ENCODE measurements at regions not wholly inside any gene's neighbourhood (a gene's known extent, or its start where the extent isn't known, plus 50 kb on each side); places are given as distances from the start of the nearest gene placed in this dataset.

DNA sequence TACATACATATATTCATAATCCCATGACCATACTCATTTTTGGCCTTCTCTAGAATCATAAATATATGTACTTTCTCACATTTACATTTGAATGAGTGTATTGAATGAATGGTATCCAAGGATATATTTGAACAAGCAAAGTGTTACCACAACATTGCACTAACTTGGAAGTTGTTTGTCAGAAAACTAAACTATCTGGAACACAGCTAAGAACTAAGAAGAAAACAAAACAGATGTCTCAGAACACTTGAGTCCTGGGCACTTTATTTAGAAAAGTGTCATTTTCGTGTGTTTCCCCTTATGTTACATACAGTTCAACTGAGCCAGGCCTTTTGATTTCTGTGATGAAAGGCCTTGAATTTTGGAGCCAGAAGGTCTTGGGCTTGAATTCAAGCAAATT lies 466.7 kb upstream of the FAT1 start:
- no peak for FAIRE-seq

- no peak for FAIRE-seq
These were observed 468.0 kb upstream of the FAT1 start for GRCh38 chr4:187191676-187192075.

DNA sequence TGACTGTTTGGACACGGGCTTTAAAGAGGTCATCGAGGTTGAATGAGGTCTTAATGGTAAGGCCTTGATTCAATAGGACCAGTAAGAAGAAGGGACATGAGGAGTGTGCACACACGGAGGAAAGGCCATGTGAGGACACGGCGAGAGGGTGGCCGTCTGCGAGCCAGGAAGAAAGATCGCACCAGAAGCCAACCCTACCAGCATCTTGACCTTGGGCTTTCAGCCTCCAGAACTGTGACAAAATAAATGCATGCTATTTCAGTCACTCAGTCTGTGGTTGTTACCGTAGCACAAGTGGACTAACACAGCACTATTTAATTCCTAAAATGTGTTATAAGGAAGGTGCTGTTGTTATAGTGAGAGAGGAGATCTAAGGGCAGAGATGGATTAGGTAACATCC lies 468.6 kb upstream of the FAT1 start:
- no peak for FAIRE-seq

DNA sequence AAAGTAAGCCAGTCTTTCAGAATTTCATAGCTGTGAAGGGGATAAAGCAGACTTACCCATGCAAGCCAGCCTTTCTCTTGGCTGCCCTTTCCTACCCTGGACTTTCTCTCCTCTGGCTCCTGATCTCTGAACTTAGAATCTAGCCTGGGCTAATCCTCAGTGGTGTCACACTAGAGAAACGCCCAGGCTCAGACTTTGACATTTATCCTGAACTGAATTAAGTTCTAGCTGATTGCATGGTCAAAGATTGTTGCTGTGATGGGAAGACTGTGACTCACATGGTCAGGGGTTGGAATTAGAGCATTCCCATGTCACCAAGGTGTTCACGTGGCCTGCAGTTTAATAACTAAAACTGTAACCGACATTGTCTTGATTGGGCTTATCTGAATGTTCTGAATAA lies 469.5 kb upstream of the FAT1 start:
- FAIRE-seq = no peak

DNA sequence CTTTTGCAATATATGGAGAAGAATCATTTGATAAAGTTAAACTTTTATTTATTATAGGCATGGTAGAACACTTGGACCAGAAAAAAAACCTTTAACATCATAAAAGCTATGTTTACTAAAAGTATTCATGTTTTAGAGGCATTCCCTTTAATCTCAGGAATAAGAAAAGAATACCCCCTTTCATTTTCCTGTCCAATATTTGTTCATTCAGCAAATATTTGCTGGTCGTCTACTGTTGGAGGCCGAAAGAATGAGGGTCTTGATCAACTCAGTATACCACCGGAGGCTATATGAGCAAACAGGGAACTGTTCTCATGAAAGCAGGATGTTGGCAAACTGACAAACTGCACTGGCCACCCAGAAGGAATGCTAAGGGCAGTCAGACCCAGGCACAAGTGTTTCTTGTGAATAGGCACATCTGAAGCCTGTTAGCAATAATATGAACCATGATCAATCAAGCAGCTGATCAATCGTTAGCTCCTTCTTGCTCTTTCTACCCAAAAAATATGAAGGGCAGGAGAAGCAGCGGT lies 480.8 kb upstream of the FAT1 start:
- no peak for FAIRE-seq

GRCh38 chr4:187207931-187208330 lies 484.3 kb upstream of the FAT1 start:
- FAIRE-seq = no peak

DNA sequence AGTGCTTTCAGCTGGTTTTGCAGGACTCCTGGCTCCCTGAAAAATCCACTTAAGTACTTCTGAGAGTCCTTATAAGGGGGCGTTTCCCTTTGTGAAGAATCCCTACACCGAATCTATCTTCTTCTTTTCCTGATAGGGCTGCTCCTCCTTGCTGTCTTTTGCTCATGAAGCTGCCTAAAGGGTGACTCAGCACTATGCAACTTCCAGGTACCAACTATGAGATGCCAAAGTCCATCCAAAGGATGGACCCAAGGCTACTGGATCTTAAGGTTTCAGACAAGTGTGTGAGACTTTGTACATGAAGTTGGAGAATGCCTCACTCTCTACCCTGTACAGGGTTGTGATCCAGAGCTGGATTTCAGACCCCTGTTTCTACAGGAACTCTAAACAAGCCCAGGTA lies 485.0 kb upstream of the FAT1 start:
- FAIRE-seq = no peak

- FAIRE-seq = no peak
These were observed 486.4 kb upstream of the FAT1 start for GRCh38 chr4:187209921-187210613.

- FAIRE-seq = no peak
These were observed 488.9 kb upstream of the FAT1 start for GRCh38 chr4:187212446-187213080.

DNA sequence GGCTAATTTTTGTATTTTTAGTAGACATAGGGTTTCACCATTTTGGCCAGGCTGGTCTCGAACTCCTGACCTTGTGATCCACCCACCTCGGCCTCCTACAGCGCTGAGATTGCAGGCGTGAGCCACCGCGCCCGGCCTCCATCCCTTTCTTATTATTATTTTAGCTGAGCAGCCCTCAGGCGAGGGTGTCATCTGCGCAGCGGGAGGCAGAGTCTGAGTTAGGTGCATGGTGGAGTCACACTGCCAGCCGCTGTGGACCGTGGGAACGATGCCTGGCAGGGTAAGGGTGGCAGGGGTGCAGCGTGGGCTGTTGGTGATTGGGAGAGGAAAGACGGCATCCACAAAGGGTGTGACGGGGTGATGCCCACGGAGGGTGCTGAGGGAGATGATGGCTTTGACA lies 491.8 kb upstream of the FAT1 start:
- no peak for FAIRE-seq

GRCh38 chr4:187218705-187219245 lies 495.1 kb upstream of the FAT1 start:
- no peak for FAIRE-seq

GRCh38 chr4:187224560-187224959 lies 500.9 kb upstream of the FAT1 start:
- FAIRE-seq = no peak

- FAIRE-seq = no peak
These were observed 504.4 kb upstream of the FAT1 start for GRCh38 chr4:187227907-187228704.

DNA sequence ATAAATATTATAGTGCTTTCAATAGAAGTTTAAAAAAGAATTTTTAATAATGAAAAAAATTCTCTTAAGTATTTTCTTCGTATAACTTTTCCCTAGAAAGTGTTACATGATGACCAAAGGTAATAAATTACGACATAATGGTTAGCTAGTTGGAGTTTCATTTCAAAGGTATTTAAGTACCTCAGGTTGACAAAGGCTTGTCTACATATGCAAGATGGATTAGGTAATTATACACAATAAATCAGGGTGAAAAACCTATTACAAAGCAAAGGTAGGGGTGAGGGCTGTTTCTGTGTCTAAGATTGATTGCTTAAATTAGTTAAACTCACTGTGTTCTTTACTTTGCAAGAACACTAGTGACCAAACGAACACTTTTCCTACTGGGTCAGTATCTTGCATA lies 508.5 kb upstream of the FAT1 start:
- no peak for FAIRE-seq

- FAIRE-seq = no peak
These were observed 509.1 kb upstream of the FAT1 start for GRCh38 chr4:187232796-187233195.

DNA sequence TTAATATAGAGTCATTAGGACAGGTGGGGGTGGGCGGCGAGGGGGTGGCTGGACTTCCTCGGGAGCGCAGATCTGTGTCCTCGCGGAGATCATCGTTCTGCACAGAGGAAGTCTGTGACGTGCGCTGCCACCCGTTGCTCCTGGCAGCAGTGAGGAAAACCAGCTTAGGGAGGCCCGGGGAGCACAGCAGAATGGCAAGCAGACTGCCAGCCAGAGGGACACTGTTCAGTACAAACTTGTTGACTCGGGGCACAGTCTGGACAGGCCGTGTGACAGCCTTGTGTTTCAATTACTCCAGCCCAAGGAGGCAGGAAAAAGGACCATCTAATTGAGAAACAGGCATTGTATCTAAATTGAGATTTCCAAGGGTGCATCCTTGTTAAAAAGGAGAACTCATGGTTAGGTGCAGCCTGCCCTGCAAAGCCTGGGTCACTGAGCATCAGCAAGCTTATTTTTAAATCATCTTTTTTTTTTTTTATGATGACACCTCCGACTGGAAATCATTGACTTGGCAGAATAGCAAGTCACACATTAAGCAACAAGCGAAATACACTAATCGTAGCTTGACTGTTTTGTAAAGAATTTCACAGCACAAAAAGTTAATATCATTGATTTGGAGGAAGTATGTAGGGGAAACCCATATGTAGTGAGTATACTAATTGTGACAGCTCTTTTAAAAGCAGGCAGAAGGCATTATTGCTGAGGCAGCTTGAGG lies 512.0 kb upstream of the FAT1 start:
- FAIRE-seq = no peak

- no peak for FAIRE-seq
These were observed 512.7 kb upstream of the FAT1 start for GRCh38 chr4:187236209-187236890.

GRCh38 chr4:187238646-187239045 lies 515.0 kb upstream of the FAT1 start:
- no peak for FAIRE-seq

GRCh38 chr4:187251896-187252295 lies 528.2 kb upstream of the FAT1 start:
- FAIRE-seq = no peak

DNA sequence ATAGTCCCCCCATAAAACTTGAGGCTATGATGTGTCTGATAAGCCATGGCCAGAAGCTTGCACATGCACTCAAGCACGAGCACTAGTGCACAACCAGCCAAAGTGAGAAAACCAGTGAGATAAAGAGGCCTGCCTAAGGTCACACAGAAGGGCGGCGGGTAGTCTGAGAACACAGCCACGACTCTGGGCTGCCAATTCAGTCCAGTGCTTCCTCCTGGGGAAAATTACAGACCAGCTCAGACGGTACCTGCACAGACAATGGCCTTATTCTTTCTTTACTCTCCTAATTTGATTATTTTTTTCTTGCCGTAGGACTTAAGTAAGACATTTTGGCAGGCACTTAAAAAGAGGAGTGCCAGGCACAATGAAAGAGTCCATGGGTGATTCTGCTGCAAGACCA lies 533.2 kb upstream of the FAT1 start:
- FAIRE-seq = no peak

DNA sequence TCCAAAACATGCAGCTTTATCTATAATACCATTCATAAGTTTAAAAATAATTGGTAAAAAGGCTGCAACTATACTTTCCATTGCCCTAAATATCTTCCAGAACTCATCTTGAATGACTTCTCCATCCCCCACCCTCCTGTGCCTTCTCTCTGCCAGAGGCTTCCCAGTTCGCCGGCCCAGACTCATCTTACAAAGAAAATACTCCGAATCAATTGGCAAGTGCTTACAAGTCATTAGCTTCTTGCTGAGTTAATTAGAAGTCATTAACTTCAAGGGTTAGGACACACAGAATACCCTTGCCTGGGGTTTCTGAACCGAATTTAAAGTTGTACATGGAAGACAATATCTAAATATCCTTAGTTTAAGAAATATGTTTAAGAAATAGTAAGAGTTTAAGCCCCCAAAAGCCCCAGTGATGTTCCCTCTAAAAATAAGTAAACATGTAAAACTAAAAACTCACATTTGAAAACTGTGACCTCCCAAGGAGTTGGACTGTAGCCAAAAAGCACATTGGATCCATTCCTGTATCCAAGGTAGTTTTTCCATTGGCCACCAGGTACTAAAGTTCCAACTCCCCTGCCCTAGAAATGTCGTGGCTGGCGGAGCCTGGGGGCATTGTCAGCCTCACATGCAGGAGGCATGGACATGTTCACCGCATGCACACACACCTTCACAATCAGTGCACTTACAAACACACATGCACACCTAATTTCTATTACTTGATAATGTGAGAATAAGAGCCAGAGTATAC lies 535.2 kb upstream of the FAT1 start:
- FAIRE-seq = no peak
